Progenitor cell of endocrine pancreas (in vitro differentiated cells): ENCODE measurements at regions not wholly inside any gene's neighbourhood (a gene's known extent, or its start where the extent isn't known, plus 50 kb on each side); places are given as distances from the start of the nearest gene placed in this dataset.

Source experiments
- DNase-seq: peaks from one replicate; pipeline ENCODE4 v3.0.0; 2021; ENCODE audit warnings: low spot score; ENCODE audit not compliant: unreplicated experiment
- H3K27ac Mint-ChIP-seq: 2 replicates; pipeline ENCODE4 v1.8.0; 2021; ENCODE audit warnings: mild to moderate bottlenecking, moderate library complexity, mixed read lengths
- H3K27me3 Mint-ChIP-seq: 2 replicates; pipeline ENCODE4 v1.8.0; 2021; ENCODE audit warnings: mixed read lengths
- H3K36me3 Mint-ChIP-seq: 2 replicates; pipeline ENCODE4 v1.8.0; 2022; ENCODE audit warnings: mixed read lengths; ENCODE audit not compliant: insufficient read depth
- H3K4me1 Mint-ChIP-seq: 2 replicates; pipeline ENCODE4 v1.8.0; 2021; ENCODE audit warnings: low read depth, mixed read lengths
- H3K4me3 Mint-ChIP-seq: 2 replicates; pipeline ENCODE4 v1.8.0; 2021; ENCODE audit warnings: low read depth, mild to moderate bottlenecking, moderate library complexity, mixed read lengths
- H3K9me3 Mint-ChIP-seq: 2 replicates; pipeline ENCODE4 v1.8.0; 2021; ENCODE audit warnings: low read depth, mixed read lengths
- CTCF ChIP-seq: fragments of 200-600 bp; sonication (generic); IDR thresholded peaks from one replicate; pipeline ENCODE4 v1.5.0; 2021; ENCODE audit warnings: antibody characterized with exemption, mild to moderate bottlenecking; ENCODE audit not compliant: unreplicated experiment

- Mint-ChIP-seq H3K9me3 (peaks cover 5% of the 10 kb centered on the region), H3K27ac (no peak overlapping the region), H3K4me3 (no peak overlapping the region), H3K36me3 (no peaks in the 10 kb centered on the region), H3K4me1 (peaks cover 16% of the 10 kb centered on the region), H3K27me3 (no peaks in the 10 kb centered on the region)
- no peak for DNase-seq
- no peak for TF ChIP-seq CTCF
Measured at GRCh38 chr4:67080046-67080557, 465.2 kb downstream of the CENPC start.

GRCh38 chr4:67071641-67072040 is 473.7 kb downstream of the CENPC start:
- H3K27ac Mint-ChIP-seq = no peak overlapping the region
- no peak overlapping the region for H3K4me3 Mint-ChIP-seq

GRCh38 chr4:67055319-67055718 is 490.0 kb downstream of the CENPC start:
- Mint-ChIP-seq H3K4me3 (no peak overlapping the region), H3K27me3 (no peaks in the 10 kb centered on the region)

More at GRCh38 chr4:67071641-67072040, 473.7 kb downstream of the CENPC start:
- Mint-ChIP-seq H3K27me3 (no peaks in the 10 kb centered on the region), H3K36me3 (no peaks in the 10 kb centered on the region), H3K9me3 (peaks cover 5% of the 10 kb centered on the region), H3K4me1 (peaks cover 6% of the 10 kb centered on the region)
- DNase-seq = no peak
- no peak for TF ChIP-seq CTCF

GRCh38 chr4:67054896-67055295 is 490.4 kb downstream of the CENPC start:
- no peak for DNase-seq
- H3K27ac Mint-ChIP-seq = no peak overlapping the region
- H3K36me3 Mint-ChIP-seq = no peaks in the 10 kb centered on the region
- H3K27me3 Mint-ChIP-seq = no peaks in the 10 kb centered on the region
- H3K4me3 Mint-ChIP-seq = no peak overlapping the region
- no peak for TF ChIP-seq CTCF
- peaks cover 39% of the 10 kb centered on the region for H3K4me1 Mint-ChIP-seq
- H3K9me3 Mint-ChIP-seq = no peaks in the 10 kb centered on the region

More at GRCh38 chr4:67055319-67055718, 490.0 kb downstream of the CENPC start:
- Mint-ChIP-seq H3K9me3 (no peaks in the 10 kb centered on the region), H3K4me1 (peaks cover 36% of the 10 kb centered on the region), H3K27ac (no peak overlapping the region), H3K36me3 (no peaks in the 10 kb centered on the region)
- DNase-seq = no peak
- no peak for TF ChIP-seq CTCF

- no peaks in the 10 kb centered on the region for H3K27me3 Mint-ChIP-seq
- no peak overlapping the region for H3K27ac Mint-ChIP-seq
- no peaks in the 10 kb centered on the region for H3K9me3 Mint-ChIP-seq
- H3K4me3 Mint-ChIP-seq = no peak overlapping the region
- no peaks in the 10 kb centered on the region for H3K36me3 Mint-ChIP-seq
- no peak for DNase-seq
- no peak for TF ChIP-seq CTCF
- H3K4me1 Mint-ChIP-seq = peaks cover 49% of the 10 kb centered on the region
Measured at GRCh38 chr4:67052814-67053675, 492.3 kb downstream of the CENPC start.
